HL-60 (cell line): ENCODE measurements at regions not wholly inside any gene's neighbourhood (a gene's known extent, or its start where the extent isn't known, plus 50 kb on each side); places are given as distances from the start of the nearest gene placed in this dataset.

ENCODE experiments used
- DNase-seq, 2 experiments: peaks; one replicate each; pipeline ENCODE4 v3.0.0-alpha.2; 2010 to 2020; ENCODE audit warnings: low read depth in 1 of 2, low spot score in 1 of 2
- H3K27ac ChIP-seq: fragments of 250-450 bp; sonication (Bioruptor Pico); replicated peaks from 2 replicates; pipeline ENCODE4 v1.5.1; 2020; ENCODE audit warnings: mild to moderate bottlenecking, moderate library complexity
- H3K27me3 ChIP-seq: fragments of 250-450 bp; sonication (Bioruptor Pico); 2 replicates; pipeline ENCODE4 v1.5.1; 2021; ENCODE audit warnings: mild to moderate bottlenecking, moderate library complexity; ENCODE audit not compliant: insufficient read depth, poor library complexity, severe bottlenecking
- H3K4me3 ChIP-seq: replicated peaks from 2 replicates; pipeline ENCODE4 v1.5.1; 2011; ENCODE audit warnings: mild to moderate bottlenecking, control low read depth, low read length; ENCODE audit not compliant: insufficient read depth
- GABPA ChIP-seq: IDR thresholded peaks from 2 replicates; pipeline ENCODE4 v1.6.1; 2012; ENCODE audit warnings: low read depth
- POLR2AphosphoS5 ChIP-seq: IDR thresholded peaks from 2 replicates; pipeline ENCODE4 v1.6.1; 2012; ENCODE audit warnings: low read depth
- SPI1 ChIP-seq: IDR thresholded peaks from 2 replicates; pipeline ENCODE4 v1.6.1; 2012; ENCODE audit warnings: low read depth, mild to moderate bottlenecking, borderline replicate concordance
- TF ChIP-seq, protein P1 (sequence below): IDR thresholded peaks from 2 replicates; pipeline ENCODE4 v1.6.1; 2012; ENCODE audit warnings: low read depth; ENCODE audit not compliant: insufficient replicate concordance
- TF ChIP-seq, protein P2 (sequence below): IDR thresholded peaks from one replicate; pipeline ENCODE4 v1.5.1; 2011; ENCODE audit warnings: low read length, control low read depth, inconsistent platforms; ENCODE audit not compliant: insufficient read depth

DNA sequence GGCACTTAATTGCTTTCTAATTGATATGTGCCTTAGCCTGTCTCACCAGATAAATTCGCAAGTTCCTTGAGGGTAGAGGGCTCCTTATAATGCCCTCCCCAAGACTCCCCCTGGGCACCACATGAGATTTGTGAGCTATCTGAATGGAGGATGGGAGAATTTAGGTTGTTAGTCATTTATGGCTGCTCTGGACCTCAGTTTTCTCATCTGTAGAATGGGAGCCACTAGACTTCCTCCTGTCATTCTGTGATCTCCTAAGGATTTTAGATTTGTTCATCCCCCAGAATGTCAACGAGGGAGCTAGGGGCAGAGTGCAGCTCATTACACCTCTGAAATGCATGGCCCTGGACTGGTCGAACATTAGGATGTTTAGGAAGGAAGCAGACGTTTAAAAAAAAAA lies 294.6 kb downstream of the MIAT start:
- H3K27me3 ChIP-seq = peaks cover 2% of the 10 kb centered on the region
- H3K4me3 ChIP-seq = no peak overlapping the region
- no peak overlapping the region for H3K27ac ChIP-seq
- DNase-seq = no peak
- TF ChIP-seq POLR2AphosphoS5 = no peak
- TF ChIP-seq, protein P1, sequence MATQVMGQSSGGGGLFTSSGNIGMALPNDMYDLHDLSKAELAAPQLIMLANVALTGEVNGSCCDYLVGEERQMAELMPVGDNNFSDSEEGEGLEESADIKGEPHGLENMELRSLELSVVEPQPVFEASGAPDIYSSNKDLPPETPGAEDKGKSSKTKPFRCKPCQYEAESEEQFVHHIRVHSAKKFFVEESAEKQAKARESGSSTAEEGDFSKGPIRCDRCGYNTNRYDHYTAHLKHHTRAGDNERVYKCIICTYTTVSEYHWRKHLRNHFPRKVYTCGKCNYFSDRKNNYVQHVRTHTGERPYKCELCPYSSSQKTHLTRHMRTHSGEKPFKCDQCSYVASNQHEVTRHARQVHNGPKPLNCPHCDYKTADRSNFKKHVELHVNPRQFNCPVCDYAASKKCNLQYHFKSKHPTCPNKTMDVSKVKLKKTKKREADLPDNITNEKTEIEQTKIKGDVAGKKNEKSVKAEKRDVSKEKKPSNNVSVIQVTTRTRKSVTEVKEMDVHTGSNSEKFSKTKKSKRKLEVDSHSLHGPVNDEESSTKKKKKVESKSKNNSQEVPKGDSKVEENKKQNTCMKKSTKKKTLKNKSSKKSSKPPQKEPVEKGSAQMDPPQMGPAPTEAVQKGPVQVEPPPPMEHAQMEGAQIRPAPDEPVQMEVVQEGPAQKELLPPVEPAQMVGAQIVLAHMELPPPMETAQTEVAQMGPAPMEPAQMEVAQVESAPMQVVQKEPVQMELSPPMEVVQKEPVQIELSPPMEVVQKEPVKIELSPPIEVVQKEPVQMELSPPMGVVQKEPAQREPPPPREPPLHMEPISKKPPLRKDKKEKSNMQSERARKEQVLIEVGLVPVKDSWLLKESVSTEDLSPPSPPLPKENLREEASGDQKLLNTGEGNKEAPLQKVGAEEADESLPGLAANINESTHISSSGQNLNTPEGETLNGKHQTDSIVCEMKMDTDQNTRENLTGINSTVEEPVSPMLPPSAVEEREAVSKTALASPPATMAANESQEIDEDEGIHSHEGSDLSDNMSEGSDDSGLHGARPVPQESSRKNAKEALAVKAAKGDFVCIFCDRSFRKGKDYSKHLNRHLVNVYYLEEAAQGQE = no peak
- no peak for TF ChIP-seq SPI1
- TF ChIP-seq, protein P2, sequence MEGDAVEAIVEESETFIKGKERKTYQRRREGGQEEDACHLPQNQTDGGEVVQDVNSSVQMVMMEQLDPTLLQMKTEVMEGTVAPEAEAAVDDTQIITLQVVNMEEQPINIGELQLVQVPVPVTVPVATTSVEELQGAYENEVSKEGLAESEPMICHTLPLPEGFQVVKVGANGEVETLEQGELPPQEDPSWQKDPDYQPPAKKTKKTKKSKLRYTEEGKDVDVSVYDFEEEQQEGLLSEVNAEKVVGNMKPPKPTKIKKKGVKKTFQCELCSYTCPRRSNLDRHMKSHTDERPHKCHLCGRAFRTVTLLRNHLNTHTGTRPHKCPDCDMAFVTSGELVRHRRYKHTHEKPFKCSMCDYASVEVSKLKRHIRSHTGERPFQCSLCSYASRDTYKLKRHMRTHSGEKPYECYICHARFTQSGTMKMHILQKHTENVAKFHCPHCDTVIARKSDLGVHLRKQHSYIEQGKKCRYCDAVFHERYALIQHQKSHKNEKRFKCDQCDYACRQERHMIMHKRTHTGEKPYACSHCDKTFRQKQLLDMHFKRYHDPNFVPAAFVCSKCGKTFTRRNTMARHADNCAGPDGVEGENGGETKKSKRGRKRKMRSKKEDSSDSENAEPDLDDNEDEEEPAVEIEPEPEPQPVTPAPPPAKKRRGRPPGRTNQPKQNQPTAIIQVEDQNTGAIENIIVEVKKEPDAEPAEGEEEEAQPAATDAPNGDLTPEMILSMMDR = no peak
- no peak for TF ChIP-seq GABPA

DNA sequence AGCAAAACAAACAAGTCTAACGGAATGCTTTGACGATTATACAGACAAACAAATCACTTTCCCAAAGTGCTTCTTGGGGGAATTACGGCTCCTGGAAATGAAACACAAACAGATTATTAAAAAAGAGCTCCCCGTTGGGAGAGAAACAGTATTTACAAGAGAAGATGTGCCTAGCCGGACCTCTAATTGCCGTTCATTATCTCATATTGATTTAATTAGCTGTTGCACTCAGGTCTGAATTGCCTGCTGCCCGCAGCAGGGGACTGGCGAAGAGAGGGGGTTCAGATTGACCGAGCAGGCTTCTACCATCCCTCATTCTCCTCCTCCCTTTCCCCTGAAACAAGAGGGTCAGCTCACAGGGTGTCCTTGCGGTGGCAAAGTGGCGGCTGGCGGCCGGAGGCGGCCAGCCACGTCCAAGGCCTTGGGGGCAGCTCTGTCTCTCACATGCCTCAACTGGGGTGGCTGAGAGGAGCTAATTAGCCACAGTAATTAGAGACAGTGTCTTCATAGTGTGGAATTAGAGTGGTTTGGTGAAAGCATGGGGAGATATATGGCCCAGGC lies 295.1 kb downstream of the MIAT start:
- no peak for DNase-seq
- TF ChIP-seq GABPA = no peak
- no peak for TF ChIP-seq POLR2AphosphoS5
- TF ChIP-seq, protein P1 = no peak
- TF ChIP-seq, protein P2 = no peak
- TF ChIP-seq SPI1 = no peak
- Histone ChIP-seq H3K27ac (no peak overlapping the region), H3K27me3 (peaks cover 2% of the 10 kb centered on the region), H3K4me3 (no peak overlapping the region)

DNA sequence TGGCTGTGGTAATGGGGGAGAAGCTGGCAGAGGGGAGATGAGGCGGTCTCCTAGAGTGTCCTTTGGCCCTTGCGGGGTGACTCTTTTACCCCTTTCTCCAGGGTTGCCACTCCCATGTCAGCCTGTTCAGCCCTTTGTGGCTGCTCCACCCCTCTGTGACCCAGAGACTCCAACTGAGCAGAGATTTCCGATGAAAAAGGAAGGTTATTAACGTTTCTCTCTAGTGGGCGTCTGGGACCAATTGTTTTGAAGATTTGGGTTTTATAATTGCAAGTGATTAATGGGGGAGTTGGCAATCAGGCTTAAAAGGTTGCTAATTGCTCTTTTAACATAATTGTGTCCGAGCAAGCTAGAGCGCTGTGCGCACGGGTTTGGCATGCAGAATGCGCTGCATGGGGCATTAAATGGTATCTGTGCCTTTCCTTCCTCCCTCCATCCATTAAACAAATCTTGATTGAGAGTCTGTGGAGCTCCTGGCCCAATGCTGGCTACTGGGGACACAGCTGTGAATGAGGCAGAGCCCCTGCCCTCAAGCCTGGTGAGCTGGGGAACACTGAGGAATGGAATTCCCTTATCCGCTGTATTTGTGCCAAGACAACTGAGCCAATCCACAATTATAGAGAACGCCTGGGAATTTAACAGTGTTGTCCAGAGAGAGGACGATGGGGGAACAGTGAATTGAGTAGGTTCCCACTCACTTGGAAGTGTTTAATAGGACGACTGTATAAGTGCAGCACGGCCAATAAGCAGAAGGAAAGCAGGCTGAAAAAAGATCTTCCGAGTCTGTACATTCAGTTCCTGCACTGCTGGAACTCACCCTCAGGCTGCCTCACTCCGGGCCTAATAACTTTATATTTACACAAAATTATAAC lies 295.9 kb downstream of the MIAT start:
- Histone ChIP-seq H3K4me3 (no peak overlapping the region), H3K27me3 (peaks cover 2% of the 10 kb centered on the region), H3K27ac (no peak overlapping the region)
- TF ChIP-seq, protein P1 = no peak
- TF ChIP-seq POLR2AphosphoS5 (no peak), GABPA (no peak), SPI1 (no peak)
- TF ChIP-seq, protein P2 = no peak
- DNase-seq = no peak
